H7 (cell line): ENCODE measurements at regions not wholly inside any gene's neighbourhood (a gene's known extent, or its start where the extent isn't known, plus 50 kb on each side); places are given as distances from the start of the nearest gene placed in this dataset.
"Not testable (repeated sequence)": the region's sequence is repeated elsewhere in the genome, so short reads cannot be mapped to it uniquely, and the experiment has no call there.

Experiments used
- DNase-seq: peaks from one replicate; pipeline ENCODE4 v3.0.0; 2012
- H3K27me3 ChIP-seq: 2 replicates; pipeline ENCODE4 v1.6.0; 2011; ENCODE audit warnings: mild to moderate bottlenecking, low read length; ENCODE audit not compliant: control insufficient read depth, insufficient read depth
- H3K36me3 ChIP-seq: replicated peaks from 2 replicates; pipeline ENCODE4 v1.5.1; 2011; ENCODE audit warnings: low read length; ENCODE audit not compliant: control insufficient read depth, insufficient read depth
- H3K4me3 ChIP-seq: 2 replicates; pipeline ENCODE4 v1.5.1; 2011; ENCODE audit warnings: low read depth, mild to moderate bottlenecking, control low read depth, low read length, moderate library complexity; ENCODE audit not compliant: insufficient read depth

DNA sequence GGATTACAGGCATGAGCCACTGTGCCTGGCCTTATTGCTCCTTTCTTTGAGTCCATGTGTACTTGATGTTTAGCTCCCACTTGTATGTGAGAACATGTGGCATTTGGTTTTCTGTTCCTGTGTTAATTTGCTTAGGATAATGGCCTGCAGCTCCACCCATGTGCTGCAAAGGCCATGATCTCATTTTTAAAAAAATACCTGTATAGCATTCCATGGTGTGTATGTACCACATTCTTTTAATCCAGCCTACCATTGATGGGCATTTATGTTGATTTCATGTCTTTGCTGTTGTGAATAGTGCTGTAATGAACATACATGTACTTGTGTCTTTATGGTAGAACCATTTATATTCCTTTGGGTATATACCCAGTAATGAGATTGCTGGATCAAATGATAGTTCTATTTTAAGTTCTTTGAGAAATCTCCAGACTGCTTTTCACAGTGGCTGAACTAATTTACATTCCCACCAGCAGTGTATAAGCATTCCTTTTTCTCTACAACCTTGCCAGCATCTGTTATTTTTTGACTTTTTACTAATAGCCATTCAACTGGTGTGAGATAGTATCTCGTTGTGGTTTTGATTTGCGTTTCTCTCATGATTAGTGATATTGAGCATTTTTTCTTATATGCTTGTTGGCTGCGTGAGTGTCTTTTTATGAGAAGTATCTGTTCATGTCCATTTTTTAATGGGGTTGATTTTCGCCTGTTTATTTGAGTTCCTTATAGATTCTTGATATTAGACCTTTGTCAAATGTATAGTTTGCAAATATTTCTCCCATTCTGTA is 136.4 kb upstream of the SPRED2 start:
- not testable (repeated sequence) for H3K27me3 ChIP-seq, H3K36me3 ChIP-seq, DNase-seq, H3K4me3 ChIP-seq

DNA sequence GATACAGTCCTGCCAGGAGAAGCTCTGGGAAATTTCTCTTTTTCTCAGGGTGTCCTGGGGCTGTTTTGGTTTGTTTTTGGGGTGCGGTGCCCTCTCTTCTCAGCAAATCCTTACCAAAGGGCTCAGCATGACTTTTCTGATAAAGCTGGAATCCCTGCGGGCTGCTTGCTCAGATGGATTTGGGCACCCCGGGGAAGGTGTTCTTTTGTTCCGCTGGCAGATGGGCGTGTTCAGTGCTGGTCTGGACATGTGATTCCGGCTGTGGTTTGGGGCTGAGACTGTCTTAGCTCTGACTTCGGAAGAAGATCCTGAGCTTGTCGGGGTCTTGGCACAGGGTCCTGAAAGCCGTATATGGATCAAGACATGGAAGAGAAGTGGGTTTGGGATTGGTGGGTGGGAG is 134.2 kb upstream of the SPRED2 start:
- DNase-seq, result peak; percentile 70
- Histone ChIP-seq H3K27me3 (no peaks in the 10 kb centered on the region; the same call in 1 of the 2 replicates), H3K4me3 (no peak overlapping the region), H3K36me3 (no peaks in the 10 kb centered on the region)

DNA sequence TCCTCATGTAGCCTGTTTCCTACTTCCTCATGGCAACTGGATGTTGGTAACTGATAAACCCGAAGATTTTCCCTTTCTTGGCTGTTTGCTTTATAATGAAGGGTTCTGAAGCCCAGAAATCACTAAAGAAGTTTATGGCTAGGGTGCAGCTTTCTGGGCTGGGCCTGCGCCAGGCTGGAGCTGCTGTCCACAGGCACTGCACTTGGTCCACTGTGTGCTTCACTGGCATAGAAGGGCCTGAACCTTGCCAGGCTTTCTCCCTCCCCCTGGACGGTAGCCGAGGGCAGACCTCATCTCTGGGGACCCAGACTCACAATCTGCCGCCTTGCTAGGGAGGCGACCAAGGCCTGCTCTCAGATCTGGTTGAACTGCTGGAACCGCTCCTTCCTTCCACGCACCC is 133.3 kb upstream of the SPRED2 start:
- H3K36me3 ChIP-seq, result no peaks in the 10 kb centered on the region
- no peaks in the 10 kb centered on the region; the same call in 1 of the 2 replicates for H3K27me3 ChIP-seq
- H3K4me3 ChIP-seq, result no peak overlapping the region
- no peak for DNase-seq

DNA sequence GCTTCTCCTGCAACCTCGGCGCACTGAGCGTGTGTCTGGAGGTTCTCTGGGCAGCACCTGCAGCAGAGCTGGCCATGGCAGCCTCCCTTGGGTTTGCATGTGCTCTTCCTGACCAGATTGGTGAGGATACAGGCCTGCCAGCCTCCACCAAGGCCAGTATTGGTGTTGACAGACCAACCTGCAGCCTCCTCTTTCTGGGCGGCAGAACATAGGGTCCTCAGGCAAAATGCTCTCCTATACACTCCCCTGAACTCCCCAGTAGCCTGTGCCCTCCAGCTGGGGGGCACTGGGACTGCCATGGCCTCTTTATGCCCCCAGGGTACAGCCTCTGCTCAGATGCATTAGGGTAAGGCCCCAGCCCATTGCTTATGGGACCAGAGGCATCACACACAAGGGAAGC is 131.9 kb upstream of the SPRED2 start:
- Histone ChIP-seq H3K27me3 (no peaks in the 10 kb centered on the region; the same call in 1 of the 2 replicates), H3K4me3 (no peak overlapping the region)
- no peak for DNase-seq

DNA sequence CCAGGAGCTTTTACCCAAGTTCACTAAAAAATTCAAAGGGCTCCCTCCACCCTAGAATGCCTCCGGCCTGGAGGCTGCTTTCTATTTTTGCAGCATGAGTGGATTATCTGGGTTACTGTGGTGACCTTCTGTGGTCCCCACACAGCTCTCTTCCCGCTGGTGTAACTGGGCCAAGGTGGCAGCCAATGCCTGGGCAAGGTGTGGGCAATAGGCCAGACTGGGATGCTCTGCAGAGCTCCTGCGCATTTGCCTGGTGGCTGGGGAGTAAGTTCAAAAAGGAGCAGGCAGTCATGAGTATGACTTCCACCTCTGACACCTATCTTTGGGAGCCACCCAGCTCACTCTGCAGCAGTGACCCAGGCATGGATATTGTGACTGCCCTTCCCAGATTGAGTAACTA is 130.5 kb upstream of the SPRED2 start:
- no peak for DNase-seq
- no peaks in the 10 kb centered on the region; the same call in 1 of the 2 replicates for H3K27me3 ChIP-seq

More for the DNA sequence above, 131.9 kb upstream of the SPRED2 start:
- no peaks in the 10 kb centered on the region for H3K36me3 ChIP-seq

DNA sequence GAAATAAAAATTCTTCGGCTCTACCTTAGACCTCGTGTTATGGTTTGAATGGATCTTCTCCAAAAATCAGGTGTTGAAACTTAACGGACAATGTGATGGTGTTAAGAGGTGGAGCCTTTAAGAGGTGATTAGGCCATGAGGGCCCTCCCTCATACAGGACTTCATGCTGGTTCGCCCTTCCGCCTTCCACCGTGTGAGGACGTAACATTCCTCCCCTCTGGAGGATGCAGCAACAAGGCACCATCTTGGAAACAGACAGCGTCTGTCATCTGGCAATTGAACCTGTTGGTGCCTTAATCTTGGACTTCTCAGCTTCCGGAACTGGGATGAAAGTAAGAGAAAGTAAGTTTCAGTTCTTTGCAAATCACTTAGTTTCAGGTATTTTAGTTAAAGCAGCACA is 126.3 kb upstream of the SPRED2 start:
- DNase-seq, result no peak
- no peaks in the 10 kb centered on the region for H3K36me3 ChIP-seq
- no peak overlapping the region for H3K4me3 ChIP-seq
- no peaks in the 10 kb centered on the region; the same call in 1 of the 2 replicates for H3K27me3 ChIP-seq

More for the DNA sequence above, 130.5 kb upstream of the SPRED2 start:
- no peaks in the 10 kb centered on the region for H3K36me3 ChIP-seq
- no peak overlapping the region for H3K4me3 ChIP-seq

DNA sequence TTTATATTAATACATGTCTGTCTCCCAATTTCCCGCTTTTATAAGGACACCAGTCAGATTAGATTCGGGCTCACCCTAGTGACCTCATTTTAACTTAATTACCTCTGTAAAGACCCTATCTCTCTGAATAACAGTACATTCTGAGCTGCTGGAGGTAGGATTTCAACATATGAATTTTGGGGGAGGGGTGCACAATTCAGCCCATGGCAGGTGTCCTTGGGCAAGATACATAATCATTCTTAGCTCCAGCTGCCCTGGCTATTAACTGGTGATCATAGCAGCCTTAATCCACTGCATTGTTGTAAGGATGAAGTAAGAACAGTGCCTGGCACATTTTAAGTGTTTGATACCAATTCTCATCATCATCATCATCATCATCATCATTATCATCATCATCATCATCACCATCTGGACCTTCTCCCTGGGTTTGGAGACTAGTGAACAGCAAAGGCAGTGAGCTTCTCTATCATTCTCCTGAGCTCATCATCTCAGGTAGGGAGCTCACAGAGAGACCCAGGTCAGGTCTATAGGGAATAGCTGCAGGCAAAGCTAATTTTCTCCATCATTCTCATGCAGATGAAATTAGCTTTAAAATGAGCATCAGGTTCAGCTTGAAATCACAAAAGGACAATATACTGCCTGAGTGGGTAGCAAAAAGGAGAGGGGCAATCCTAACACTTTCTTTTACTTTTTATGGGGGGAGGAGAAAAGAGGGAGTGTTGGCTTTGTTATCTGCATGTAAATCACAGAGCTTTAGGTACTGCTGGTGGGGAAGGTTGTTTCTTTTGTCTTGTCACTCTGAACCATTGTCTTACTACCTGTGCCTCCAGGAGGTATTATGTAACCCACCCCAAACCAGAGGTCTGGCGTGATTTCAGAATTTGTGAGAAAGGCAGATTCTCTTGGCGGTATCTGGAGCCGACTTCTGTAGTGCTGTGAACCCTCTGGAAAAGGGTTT is 125.5 kb upstream of the SPRED2 start:
- Histone ChIP-seq H3K27me3 (no peaks in the 10 kb centered on the region; the same call in 1 of the 2 replicates), H3K4me3 (no peak overlapping the region), H3K36me3 (no peaks in the 10 kb centered on the region)
- peak; percentile 61 for DNase-seq

DNA sequence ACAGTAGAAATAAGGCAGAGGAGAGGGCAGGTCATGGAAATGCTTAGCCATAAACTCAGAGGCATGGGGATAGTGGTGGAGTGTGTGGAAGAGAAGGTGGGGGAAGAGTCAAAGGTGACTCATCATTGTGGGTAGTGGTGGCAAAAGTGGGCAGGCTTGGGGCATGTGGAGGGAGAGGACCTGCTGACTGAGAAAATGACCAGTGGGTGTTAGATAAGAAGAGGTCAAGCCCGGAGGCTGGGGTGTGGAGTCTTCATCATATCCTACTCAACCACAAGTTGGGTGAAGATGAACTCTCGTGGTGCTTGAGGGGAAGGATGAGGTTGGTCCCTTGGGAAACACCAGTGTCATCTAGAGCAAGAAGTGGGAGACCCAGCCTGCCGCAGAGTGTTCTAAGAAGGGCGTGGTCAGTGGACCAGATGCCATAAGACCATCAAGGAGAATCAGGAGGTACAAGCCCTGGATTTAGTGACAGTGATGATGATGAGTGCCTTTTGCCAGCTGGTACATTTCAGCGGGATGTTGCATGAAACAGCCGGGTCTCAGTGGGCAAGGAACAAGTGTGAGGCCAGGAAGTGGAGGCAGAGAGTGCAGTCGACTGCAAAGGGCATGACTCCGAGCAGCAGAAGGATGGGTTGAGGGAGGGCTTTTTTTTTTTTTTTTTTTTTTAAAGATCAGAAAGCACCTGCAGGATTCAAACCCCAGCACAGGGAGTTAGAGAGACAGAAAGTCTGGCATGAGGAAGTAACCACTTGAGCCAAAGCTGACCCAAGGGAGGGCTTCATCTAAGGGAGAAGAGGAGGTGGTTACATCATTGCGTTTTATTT is 122.6 kb upstream of the SPRED2 start:
- Histone ChIP-seq H3K27me3 (no peaks in the 10 kb centered on the region; the same call in 1 of the 2 replicates), H3K4me3 (no peak overlapping the region), H3K36me3 (no peaks in the 10 kb centered on the region)
- no peak for DNase-seq

DNA sequence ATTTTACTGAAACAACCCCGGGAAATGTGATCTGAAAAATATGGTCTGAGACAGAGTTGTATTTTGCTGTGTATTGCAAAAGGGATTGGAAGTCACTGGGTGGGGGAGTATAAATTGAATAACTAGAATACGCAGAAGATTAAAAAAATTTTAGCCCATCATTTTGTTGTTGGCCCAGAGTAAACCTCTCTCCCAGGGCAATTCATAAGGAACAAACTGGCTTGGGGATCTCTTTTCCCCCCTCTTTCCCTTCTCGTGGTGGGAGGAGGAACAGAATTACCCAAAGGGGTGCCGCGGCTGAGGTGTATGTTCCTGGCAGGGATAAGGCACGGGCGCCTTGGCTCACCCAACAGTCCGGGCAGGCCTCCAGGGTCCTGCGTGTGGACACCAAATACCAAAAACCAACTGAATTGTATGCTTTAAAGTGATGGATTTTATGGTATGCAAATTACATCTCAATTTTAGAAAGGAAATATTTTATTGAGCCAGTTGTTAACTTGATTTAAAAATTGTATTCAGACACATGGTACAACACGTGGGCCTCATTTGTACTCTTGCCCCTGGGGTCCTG is 121.2 kb upstream of the SPRED2 start:
- DNase-seq, result no peak
- no peaks in the 10 kb centered on the region for H3K36me3 ChIP-seq
- H3K27me3 ChIP-seq, result no peaks in the 10 kb centered on the region; the same call in 1 of the 2 replicates
- H3K4me3 ChIP-seq, result no peak overlapping the region

DNA sequence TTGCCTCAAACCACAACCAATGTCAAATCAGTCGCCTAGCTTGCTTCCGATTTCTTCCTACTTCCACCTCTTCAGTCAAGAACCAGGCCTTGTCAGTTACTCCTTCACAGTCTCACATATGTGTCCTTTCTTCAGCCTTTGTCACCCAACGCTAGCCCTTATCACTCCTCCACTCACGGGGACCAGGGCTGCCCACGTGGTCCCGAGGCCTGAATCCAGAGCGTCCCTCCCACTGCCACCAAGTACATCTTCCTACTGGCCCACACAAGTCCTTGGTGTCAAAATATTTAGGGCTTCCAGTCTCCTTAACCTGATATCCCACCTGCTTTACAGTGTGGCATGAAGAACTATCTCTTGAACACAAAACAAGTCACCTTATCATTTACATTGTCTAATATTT is 119.1 kb upstream of the SPRED2 start:
- H3K27me3 ChIP-seq, result no peaks in the 10 kb centered on the region; the same call in 1 of the 2 replicates
- no peaks in the 10 kb centered on the region for H3K36me3 ChIP-seq
- H3K4me3 ChIP-seq, result no peak overlapping the region

DNA sequence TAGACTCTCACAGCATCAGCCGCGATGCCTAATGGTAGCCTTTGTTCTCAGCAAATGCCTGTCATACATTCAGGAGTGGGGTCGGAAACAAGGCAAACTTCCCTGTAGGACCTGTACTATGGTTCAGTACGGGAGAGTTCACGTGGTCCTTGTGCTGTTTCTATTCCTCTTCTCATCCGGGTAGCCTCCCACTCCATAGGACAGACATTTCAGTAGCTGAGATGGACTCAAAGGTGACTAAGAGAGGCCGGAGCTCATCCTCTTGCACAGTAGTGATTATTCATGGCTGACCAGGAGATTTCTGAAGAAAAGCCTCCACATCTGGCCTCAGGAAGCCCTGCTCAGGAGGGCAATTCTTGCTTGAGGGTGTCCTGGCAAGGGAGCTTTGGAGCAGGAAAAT is 117.8 kb upstream of the SPRED2 start:
- no peaks in the 10 kb centered on the region for H3K36me3 ChIP-seq
- no peak overlapping the region for H3K4me3 ChIP-seq
- no peaks in the 10 kb centered on the region; the same call in 1 of the 2 replicates for H3K27me3 ChIP-seq
- DNase-seq, result no peak

More for the DNA sequence above, 119.1 kb upstream of the SPRED2 start:
- no peak for DNase-seq

DNA sequence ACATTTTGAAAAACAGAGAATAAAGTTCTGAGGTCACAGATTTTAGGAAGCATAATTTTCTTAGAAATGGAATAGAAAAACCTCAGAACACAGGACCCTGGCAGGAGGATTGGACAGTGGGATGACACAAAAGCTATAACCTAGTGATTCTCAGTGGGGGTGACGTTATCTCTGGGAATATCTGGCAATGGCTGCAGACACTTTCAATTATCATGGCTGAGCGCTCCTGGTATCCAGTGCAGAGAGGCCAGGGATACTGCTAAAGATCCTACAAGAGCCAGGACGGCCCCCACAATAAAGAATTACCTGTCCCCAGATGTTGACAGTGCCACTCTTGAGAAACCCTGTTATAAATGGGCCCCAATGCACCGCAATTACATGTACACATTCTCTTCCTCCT is 117.2 kb upstream of the SPRED2 start:
- DNase-seq, result no peak
- Histone ChIP-seq H3K27me3 (no peaks in the 10 kb centered on the region; the same call in 1 of the 2 replicates), H3K36me3 (no peaks in the 10 kb centered on the region), H3K4me3 (no peak overlapping the region)

DNA sequence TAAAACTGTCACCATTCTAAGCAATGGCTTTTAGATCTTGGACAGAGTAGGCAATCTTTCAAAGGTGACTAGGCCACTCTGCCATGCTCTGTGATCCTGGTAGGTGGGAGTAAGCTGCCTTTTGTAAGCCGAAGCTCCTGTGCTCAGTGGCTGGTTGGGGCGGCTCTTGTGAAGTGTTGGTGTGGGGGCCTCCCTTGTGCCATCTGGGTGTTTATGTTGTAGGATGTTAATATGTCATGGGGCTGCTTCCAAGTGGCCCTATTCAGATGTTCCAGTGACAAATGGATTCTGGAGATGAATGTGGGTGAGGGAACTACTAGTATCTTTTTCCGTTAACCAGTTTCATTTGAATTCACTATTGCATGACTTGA is 116.8 kb upstream of the SPRED2 start:
- Histone ChIP-seq H3K27me3 (no peaks in the 10 kb centered on the region; the same call in 1 of the 2 replicates), H3K4me3 (no peak overlapping the region), H3K36me3 (no peaks in the 10 kb centered on the region)
- no peak for DNase-seq
